HG02759 (cell line): ENCODE measurements at regions not wholly inside any gene's neighbourhood (a gene's known extent, or its start where the extent isn't known, plus 50 kb on each side); places are given as distances from the start of the nearest gene placed in this dataset.
"Not testable (repeated sequence)": the region's sequence is repeated elsewhere in the genome, so short reads cannot be mapped to it uniquely, and the experiment has no call there.

Experiments
- ATAC-seq: cut with Tn5 transposase; IDR thresholded peaks from one replicate; pipeline ENCODE4 v1.9.1; 2021; ENCODE audit warnings: mild to moderate bottlenecking, moderate library complexity; ENCODE audit not compliant: unreplicated experiment

- ATAC-seq, result no peak
Measured at GRCh38 chr3:154684440-154684839, 254.4 kb upstream of the GPR149 start.

DNA sequence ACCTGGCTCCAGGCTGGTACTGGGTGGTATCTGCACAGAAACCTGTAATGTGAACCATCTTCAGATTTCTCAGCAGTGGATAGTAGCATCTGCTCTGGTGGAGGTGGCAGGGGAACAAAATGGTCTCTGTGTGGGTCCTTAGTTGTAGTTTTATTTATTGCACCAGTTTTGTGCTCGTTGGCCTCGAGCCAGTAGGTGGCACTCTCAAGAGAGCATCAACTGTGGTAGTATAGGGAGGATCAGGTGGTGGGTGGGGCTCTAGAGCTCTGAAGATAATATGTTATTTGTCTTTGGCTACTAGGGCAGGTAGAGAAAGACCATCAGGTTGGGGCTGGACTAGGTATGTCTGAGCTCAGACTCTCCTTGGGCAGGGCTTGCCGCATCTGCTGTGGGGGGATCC lies 254.0 kb upstream of the GPR149 start:
- no peak for ATAC-seq

GRCh38 chr3:154678041-154678654 lies 248.2 kb upstream of the GPR149 start:
- ATAC-seq, result no peak

GRCh38 chr3:154668835-154669234 lies 238.8 kb upstream of the GPR149 start:
- no peak for ATAC-seq

DNA sequence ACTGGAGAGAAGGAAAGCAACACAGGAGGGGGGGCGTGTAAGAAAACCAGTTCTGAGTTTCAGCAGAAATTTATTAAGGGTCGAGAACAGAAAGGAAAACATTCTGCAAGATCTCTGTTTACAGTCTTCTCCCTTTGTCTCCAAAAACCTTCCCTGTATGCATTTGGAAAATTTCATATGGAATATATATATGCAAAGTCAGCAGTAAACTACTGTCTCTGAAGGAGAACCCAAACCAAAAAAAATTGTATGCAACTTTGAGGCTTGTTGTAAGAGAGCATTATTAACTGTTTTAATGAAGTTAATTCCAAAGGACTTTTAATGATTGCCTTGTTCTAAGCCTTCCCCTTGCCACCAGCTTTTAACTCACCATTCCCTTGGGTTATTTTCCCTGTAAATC lies 238.2 kb upstream of the GPR149 start:
- no peak for ATAC-seq

- no peak for ATAC-seq
Measured at GRCh38 chr3:154666542-154666941, 236.6 kb upstream of the GPR149 start.

GRCh38 chr3:154664714-154665113 lies 234.7 kb upstream of the GPR149 start:
- no peak for ATAC-seq

GRCh38 chr3:154662851-154663250 lies 232.9 kb upstream of the GPR149 start:
- no peak for ATAC-seq

DNA sequence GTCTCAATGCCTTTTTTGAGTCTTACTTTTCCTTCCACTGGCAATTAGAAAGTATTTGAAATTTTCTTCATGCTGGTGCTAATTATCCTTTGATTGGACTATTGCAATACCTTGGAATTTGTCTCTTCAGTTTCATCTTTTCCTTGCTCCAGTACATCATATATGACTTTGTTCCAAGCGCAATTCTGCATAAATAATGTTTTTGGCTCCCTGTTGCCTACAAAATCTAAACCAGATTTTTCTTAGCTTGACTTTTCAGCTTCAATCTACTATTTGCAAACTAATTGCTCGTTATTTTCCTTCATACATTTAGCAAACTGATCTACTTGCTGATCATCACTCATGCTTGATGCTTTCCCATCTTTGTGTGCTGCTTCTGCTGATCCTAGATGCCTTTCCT lies 230.8 kb upstream of the GPR149 start:
- no peak for ATAC-seq

DNA sequence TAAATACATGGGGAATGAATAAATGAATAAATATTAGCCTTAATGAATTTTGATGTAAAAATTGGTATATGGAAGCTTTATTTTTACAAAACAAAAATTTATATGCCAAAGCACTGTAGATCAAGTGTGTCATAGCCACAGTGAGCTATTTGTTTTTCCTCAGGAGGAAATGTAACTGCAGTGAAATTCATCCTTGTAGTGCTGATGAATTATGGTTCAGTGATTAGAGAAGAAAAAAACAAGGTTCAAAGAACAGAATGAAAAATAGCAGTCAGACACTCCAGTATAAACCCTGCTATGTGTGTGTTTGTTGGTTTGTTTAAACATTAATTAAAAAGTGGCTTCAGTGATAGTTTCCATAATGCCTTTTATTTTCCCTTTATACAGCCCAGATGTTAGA lies 228.0 kb upstream of the GPR149 start:
- no peak for ATAC-seq

DNA sequence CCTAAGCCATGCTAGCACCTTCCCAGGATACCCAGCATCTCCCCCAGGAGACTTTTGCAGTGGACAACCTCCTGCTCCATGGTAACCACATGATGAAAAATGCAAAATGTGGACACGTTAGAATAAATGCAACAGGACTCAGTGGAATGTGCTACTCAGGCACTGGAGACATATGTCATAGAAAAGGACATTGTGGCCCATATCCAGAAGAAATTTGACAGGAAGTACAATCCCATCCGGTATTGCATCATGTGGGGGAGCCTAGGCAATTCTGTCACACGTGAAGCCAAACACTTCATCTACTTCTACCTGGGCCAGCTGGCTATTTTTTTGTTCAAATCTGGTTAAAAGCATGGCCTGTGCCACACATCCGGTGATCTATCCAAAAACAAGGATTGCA lies 227.2 kb upstream of the GPR149 start:
- no peak for ATAC-seq

DNA sequence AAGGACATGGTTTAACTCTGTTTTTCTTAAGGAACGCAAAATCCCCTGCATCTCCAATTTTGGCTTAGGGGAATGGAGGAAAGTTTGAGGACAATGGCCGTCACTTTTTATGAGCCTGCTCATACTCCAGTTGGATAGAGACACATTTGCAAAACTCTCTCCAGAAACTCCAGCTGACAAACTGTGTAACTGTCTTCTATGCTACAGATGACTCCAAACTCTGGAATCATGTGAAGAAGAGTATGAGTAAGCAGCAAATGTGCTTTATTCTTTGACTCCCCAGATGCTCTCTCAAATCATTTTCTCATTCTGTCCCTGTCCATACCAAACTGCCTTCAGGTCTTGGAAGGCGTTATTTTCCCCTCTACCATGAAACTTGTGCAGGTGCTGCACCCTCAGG lies 226.5 kb upstream of the GPR149 start:
- no peak for ATAC-seq

GRCh38 chr3:154642145-154642544 lies 212.2 kb upstream of the GPR149 start:
- no peak for ATAC-seq

GRCh38 chr3:154625756-154626155 lies 195.8 kb upstream of the GPR149 start:
- no peak for ATAC-seq

DNA sequence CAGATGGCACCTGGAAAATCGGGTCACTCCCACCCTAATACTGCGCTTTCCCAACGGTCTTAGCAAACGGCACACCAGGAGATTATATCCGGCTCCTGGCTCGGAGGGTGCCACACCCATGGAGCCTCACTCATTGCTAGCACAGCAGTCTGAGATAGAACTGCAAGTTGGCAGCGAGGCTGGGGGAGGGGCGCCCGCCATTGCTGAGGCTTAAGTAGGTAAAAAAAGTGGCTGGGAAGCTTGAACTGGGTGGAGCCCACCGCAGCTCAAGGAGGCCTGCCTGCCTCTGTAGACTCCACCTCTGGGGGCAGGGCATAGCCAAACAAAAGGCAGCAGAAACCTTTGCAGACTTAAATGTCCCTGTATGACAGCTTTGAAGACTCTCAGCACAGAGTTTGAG lies 189.6 kb upstream of the GPR149 start:
- not testable (repeated sequence) for ATAC-seq

- no peak for ATAC-seq
Measured at GRCh38 chr3:154616298-154616697, 186.3 kb upstream of the GPR149 start.

- ATAC-seq, result no peak
Measured at GRCh38 chr3:154615471-154615870, 185.5 kb upstream of the GPR149 start.

GRCh38 chr3:154614601-154615000 lies 184.6 kb upstream of the GPR149 start:
- no peak for ATAC-seq

DNA sequence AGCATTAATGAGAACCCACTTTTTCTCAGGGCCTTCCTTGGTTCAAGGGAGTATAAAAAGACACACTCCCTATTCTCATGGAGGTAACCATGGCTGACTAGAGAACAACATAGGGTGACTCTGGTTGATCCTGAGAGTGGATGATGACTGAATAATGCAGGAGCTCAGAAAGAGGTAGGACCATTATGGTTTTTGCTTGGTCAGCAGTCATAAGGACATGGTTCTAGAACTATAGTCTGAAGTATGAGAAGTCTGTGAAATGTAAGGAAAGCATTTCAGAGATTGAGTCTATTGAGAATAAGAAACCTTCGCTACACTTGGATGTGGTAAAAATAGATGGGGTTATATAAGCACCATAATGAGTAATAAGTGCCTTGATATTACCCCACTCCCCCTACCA lies 184.1 kb upstream of the GPR149 start:
- no peak for ATAC-seq

DNA sequence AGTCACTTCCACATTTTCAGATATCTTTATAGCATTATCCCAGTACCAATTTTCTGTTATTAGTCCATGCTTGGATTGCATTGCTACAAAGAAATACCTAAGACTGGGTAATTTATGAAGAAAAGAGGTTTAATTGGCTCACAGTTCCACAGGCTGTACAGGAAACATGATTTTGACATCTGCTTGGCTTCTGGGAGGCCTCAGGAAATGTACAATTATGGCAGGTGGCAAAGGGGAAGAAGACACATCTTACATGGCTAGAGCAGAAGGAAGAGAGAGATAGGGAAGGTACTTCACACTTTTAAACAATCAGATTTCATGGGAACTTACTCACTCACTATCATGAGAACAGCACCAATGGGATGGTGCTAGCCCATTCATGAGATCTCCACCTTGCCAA lies 172.3 kb upstream of the GPR149 start:
- ATAC-seq, result no peak

DNA sequence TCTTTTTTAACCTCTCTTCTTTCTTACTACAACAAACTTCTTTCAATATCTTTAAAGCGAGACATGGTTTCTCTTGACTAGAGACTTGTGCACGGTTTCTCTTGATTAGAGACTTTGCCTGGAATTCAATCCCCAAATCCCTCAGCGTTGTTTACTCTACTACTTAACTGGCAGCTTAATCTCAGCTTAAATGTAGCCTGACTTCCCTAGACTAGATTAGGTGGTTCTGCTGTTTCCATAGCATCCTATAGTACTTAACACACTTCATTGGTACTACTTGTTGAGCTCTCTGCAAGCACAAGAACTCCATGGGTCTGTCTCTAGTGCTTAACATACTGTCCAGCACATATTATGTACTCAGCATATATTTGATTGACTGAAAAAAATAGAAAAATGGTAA lies 168.2 kb upstream of the GPR149 start:
- ATAC-seq, result no peak

DNA sequence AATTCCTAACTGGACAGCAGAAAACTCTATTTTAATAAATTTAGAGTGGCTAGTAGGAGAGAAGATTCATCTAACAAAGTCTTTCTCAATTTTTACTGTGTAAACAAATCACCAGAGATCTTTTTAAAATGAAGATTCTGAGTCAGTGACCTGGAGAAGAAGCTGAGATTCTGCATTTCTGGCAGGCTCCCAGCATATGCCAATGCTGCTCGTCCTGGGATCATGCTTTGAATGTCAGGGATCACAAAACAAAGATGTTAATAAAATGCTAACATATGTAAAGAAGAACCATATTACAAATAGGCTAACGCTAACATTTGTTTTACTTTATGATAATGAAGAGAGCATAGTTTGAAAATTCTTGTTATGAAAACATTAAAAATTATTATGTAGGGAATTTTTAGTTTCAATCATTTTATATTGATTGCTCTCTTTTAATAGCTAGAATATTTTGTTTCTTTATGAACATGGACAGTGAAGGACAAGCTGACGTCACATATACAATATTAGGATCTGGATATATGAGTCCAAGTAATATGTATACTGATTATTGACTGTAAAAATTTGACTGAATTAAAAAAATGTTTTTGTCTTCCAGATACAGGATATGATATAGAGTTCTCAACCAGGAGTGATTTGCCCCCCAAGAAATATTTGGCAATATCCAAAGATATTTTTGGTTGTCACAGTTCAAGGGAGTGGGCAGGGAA lies 160.8 kb upstream of the GPR149 start:
- ATAC-seq, result no peak

DNA sequence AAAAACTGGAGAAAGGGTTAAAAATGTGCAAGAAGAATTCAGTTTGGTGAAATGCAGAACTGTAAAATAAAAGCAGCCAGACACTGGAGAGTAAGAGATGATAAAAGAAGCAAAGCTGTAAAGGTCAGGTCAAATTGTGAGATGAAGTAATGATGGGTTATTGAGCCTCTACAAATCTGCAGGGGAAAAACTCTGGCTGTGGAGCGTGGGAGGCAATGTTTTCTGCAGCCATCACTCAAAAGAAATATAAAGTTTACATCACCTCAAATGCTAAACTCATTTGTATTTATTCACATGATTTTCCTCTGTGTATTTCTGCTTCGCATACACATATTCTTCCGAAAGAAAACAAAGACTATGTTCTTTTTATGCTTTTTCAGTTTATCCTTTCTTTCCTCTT lies 158.8 kb upstream of the GPR149 start:
- ATAC-seq, result no peak
